Natural killer cell (primary cell): ENCODE measurements at regions not wholly inside any gene's neighbourhood (a gene's known extent, or its start where the extent isn't known, plus 50 kb on each side); places are given as distances from the start of the nearest gene placed in this dataset.

Experiments used
- ATAC-seq, 3 donors: fragments of 150-1000 bp in 2 of 3; fragments of 200-7000 bp in 1 of 3; cut with Tn5 transposase; 1 replicate in 1 of 3; 2 replicates in 2 of 3; pipeline ENCODE4 v1.10.0; 2021; ENCODE audit warnings: mild to moderate bottlenecking in 2 of 3, moderate library complexity in 2 of 3
- DNase-seq, 2 donors: peaks; one replicate each; pipeline versions ENCODE4 v3.0.0 to v3.0.0-alpha.2; 2013 to 2021; ENCODE audit warnings: mixed read lengths in 1 of 2
- H3K27ac ChIP-seq: one replicate; pipeline ENCODE4 v1.5.1; 2013; ENCODE audit warnings: mild to moderate bottlenecking, low read length
- H3K27me3 ChIP-seq: one replicate; pipeline ENCODE4 v1.6.1; 2013; ENCODE audit warnings: low read length; ENCODE audit not compliant: control insufficient read depth, insufficient read depth
- H3K36me3 ChIP-seq: one replicate; pipeline ENCODE4 v1.6.1; 2013; ENCODE audit warnings: low read length; ENCODE audit not compliant: control insufficient read depth, insufficient read depth
- H3K4me1 ChIP-seq: one replicate; pipeline ENCODE4 v1.6.1; 2013; ENCODE audit warnings: low read length; ENCODE audit not compliant: control insufficient read depth, insufficient read depth
- H3K4me3 ChIP-seq: one replicate; pipeline ENCODE4 v1.5.1; 2013; ENCODE audit warnings: low read length
- H3K9me3 ChIP-seq: one replicate; pipeline ENCODE4 v1.6.1; 2013; ENCODE audit warnings: low read length; ENCODE audit not compliant: control insufficient read depth, insufficient read depth
- H3K27ac Mint-ChIP-seq, 2 donors: one replicate each; pipeline ENCODE4 v1.8.0; 2022; ENCODE audit warnings: mild to moderate bottlenecking in 2 of 2, mixed read lengths in 2 of 2, moderate library complexity in 1 of 2
- H3K27me3 Mint-ChIP-seq, 2 donors: one replicate each; pipeline ENCODE4 v1.8.0; 2022; ENCODE audit warnings: low read depth in 2 of 2, mixed read lengths in 2 of 2
- H3K36me3 Mint-ChIP-seq: one replicate; pipeline ENCODE4 v1.8.0; 2022; ENCODE audit warnings: mixed read lengths
- H3K4me1 Mint-ChIP-seq, 2 donors: one replicate each; pipeline ENCODE4 v1.8.0; 2022; ENCODE audit warnings: mixed read lengths in 2 of 2
- H3K4me3 Mint-ChIP-seq: one replicate; pipeline ENCODE4 v1.8.0; 2022; ENCODE audit warnings: mild to moderate bottlenecking, moderate library complexity, mixed read lengths
- H3K9me3 Mint-ChIP-seq, 2 donors: one replicate each; pipeline ENCODE4 v1.8.0; 2022; ENCODE audit warnings: mixed read lengths in 2 of 2
- CTCF ChIP-seq: fragments of 200-600 bp; IDR thresholded peaks from one replicate; pipeline ENCODE4 v1.8.0; 2022; ENCODE audit warnings: antibody characterized with exemption
- WGBS: methylation state at CpG from one replicate; pipeline ENCODE4 v1.1.7; 2013; ENCODE audit warnings: missing lambda C conversion rate; ENCODE audit not compliant: insufficient coverage; 5-methylcytosine and 5-hydroxymethylcytosine counted together
- intact Hi-C: fragments of 100-400 bp; cut with micrococcal nuclease; formaldehyde crosslinking; loops from one replicate; pipeline ENCODE4 v1.14.2; 2022

GRCh38 chr22:44413211-44413610 lies 84.8 kb downstream of the RTL6 start:
- WGBS: 86% methylated on average over 11 of the region's 11 CpGs
- no peak for ATAC-seq
- Histone ChIP-seq H3K9me3 (no peaks in the 10 kb centered on the region), H3K4me1 (no peaks in the 10 kb centered on the region), H3K36me3 (no peaks in the 10 kb centered on the region), H3K27ac (no peak overlapping the region), H3K4me3 (no peak overlapping the region), H3K27me3 (no peaks in the 10 kb centered on the region)
- no peak overlapping the region for H3K27ac Mint-ChIP-seq
- H3K4me3 Mint-ChIP-seq: no peak overlapping the region
- H3K27me3 Mint-ChIP-seq: peaks cover 3 to 17% of the 10 kb centered on the region in 2 donors
- TF ChIP-seq CTCF: no peak
- peaks cover 0 to 2% of the 10 kb centered on the region in 2 donors for H3K9me3 Mint-ChIP-seq
- intact Hi-C loops: no loop called here
- H3K4me1 Mint-ChIP-seq: no peaks in the 10 kb centered on the region
- H3K36me3 Mint-ChIP-seq: no peaks in the 10 kb centered on the region
- no peak for DNase-seq

GRCh38 chr22:44412136-44412731 lies 85.8 kb downstream of the RTL6 start:
- H3K9me3 Mint-ChIP-seq: peaks cover 0 to 2% of the 10 kb centered on the region in 2 donors
- no peak overlapping the region for H3K27ac ChIP-seq
- H3K36me3 ChIP-seq: no peaks in the 10 kb centered on the region
- H3K4me3 ChIP-seq: no peak overlapping the region
- DNase-seq (no peak), ATAC-seq (no peak)
- H3K36me3 Mint-ChIP-seq: no peaks in the 10 kb centered on the region
- H3K4me1 Mint-ChIP-seq: no peaks in the 10 kb centered on the region
- H3K27me3 ChIP-seq: no peaks in the 10 kb centered on the region
- peaks cover 3 to 8% of the 10 kb centered on the region in 2 donors for H3K27me3 Mint-ChIP-seq
- WGBS: 84% methylated on average over 19 of the region's 19 CpGs
- no peaks in the 10 kb centered on the region for H3K4me1 ChIP-seq
- no peak overlapping the region for H3K27ac Mint-ChIP-seq
- intact Hi-C loops: no loop called here
- TF ChIP-seq CTCF: no peak
- no peak overlapping the region for H3K4me3 Mint-ChIP-seq
- H3K9me3 ChIP-seq: no peaks in the 10 kb centered on the region

GRCh38 chr22:44411226-44412135 lies 86.6 kb downstream of the RTL6 start:
- Mint-ChIP-seq H3K27ac (no peak overlapping the region), H3K27me3 (peaks cover under 1 to 3% of the 10 kb centered on the region in 2 donors), H3K4me3 (no peak overlapping the region), H3K36me3 (no peaks in the 10 kb centered on the region), H3K9me3 (peaks cover 0 to 2% of the 10 kb centered on the region in 2 donors), H3K4me1 (no peaks in the 10 kb centered on the region)
- H3K4me3 ChIP-seq: no peak overlapping the region
- no peak overlapping the region for H3K27ac ChIP-seq
- DNase-seq (no peak), ATAC-seq (no peak)
- intact Hi-C loops: no loop called here
- H3K36me3 ChIP-seq: no peaks in the 10 kb centered on the region
- TF ChIP-seq CTCF: no peak
- 83% methylated on average over 36 of the region's 37 CpGs for WGBS
- no peaks in the 10 kb centered on the region for H3K9me3 ChIP-seq
- H3K4me1 ChIP-seq: no peaks in the 10 kb centered on the region
- H3K27me3 ChIP-seq: no peaks in the 10 kb centered on the region
